CD1c-positive myeloid dendritic cell (primary cell): ENCODE measurements at regions not wholly inside any gene's neighbourhood (a gene's known extent, or its start where the extent isn't known, plus 50 kb on each side); places are given as distances from the start of the nearest gene placed in this dataset.
"Not testable (repeated sequence)": the region's sequence is repeated elsewhere in the genome, so short reads cannot be mapped to it uniquely, and the experiment has no call there.

ENCODE experiments used
- DNase-seq: peaks from one replicate; pipeline ENCODE4 v3.0.0-alpha.2; 2016; ENCODE audit errors: extremely low spot score

DNA sequence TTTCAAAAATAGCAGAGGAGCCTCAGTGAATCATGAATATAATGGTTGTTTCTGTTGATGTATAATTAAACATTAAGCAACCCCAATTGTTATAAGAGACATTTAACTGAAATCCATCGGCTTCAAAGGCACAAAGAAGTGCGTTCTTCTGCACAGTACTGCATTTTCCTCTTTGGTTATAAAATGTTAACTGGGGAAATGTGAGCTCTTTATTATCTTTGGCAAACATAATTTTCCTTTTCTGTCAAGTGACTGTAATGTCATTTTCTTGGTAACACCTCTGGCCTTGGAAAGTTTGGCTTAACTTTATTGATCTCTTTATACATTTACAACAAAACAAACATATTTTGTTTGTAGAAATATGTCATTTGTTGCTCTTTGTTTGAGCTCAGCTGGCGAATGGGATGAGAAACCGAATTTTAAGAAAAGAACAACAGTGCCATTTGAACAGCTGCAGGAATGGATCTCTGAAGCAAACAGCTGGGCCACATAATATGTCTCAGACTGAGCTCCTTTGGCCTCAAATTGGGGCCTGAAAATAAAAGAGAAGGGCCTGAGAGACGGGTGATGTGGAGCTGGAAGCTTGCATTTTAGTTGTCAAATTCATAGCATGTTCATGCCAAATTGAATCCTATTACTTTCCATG, 427.0 kb upstream of the SPTLC3 start:
- DNase-seq, result no peak

DNA sequence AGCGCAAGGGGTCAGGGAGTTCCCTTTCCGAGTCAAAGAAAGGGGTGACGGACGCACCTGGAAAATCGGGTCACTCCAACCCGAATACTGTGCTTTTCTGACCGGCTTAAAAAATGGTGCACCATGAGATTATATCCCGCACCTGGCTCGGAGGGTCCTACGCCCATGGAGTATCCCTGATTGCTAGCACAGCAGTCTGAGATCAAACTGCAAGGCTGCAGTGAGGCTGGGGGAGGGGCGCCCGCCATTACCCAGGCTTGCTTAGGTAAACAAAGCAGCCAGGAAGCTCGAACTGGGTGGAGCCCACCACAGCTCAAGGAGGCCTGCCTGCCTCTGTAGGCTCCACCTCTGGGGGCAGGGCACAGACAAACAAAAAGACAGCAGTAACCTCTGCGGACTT, 426.1 kb upstream of the SPTLC3 start:
- DNase-seq, result not testable (repeated sequence)

DNA sequence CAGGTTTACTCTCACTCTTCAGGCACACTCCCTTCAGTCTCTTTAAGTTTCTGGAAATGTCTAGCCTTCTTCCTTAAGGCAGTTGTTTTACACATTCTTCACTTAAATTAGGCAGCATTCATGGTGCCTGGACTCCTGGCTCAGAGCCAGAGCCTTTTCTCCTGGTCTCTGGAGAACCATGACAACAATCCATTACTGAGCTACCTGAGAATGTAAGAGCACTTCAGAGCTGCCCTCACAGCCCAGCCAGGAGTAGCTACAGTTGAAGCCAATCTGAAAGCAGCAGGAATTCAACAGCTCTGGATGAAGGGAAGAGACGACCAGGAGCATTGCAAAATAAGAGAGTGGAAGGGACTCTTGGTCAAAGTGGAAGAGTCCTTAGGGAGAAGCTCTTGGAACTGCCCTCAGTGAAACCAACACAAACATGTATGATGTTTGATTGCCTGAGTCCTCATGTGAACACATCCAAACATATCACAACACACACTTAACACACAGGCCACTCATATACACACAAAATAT, 416.8 kb upstream of the SPTLC3 start:
- no peak for DNase-seq

DNA sequence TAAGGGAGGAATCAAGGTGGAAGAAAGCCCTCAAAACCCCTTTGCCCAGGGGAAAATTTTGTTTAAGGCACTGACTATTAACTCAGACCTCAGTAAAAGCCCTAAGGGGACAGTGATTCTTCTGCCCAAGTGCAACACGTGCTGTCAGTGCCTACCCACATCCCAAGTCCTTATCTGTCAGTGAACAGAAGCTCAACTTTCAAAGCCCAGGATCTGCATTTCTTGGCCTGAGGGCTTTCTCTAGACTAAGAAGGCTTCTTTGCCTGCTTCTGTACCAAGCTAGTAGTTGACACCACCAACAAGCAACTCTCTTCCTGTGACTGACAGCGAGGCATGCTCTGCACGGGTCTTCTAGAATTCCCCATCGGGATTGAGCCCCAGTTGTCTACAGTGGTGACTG, 416.0 kb upstream of the SPTLC3 start:
- no peak for DNase-seq

DNA sequence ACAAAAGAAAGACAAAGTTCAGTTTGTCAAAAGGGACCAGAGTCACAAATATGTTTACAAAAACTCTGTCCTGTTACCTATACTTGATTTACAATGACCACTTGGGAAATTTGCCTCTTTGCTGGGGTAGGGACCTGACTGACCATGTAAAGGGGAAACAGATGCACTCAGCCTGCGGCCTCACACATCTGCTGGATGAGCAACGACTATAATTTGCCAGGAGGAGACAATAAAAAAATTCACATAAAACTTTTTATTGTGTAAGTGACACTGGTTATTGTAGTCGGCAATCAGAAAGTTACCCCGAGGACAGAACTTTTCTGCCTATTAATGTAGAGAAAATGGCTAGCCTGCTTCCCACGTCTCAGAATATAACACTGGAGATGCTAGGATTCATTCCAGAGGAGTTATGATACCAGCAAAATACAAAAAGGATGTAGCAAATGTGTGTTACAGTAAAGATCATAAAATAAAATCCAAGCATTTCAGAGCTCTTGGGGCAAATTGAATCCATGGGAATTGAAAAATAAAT, 415.4 kb upstream of the SPTLC3 start:
- no peak for DNase-seq

DNA sequence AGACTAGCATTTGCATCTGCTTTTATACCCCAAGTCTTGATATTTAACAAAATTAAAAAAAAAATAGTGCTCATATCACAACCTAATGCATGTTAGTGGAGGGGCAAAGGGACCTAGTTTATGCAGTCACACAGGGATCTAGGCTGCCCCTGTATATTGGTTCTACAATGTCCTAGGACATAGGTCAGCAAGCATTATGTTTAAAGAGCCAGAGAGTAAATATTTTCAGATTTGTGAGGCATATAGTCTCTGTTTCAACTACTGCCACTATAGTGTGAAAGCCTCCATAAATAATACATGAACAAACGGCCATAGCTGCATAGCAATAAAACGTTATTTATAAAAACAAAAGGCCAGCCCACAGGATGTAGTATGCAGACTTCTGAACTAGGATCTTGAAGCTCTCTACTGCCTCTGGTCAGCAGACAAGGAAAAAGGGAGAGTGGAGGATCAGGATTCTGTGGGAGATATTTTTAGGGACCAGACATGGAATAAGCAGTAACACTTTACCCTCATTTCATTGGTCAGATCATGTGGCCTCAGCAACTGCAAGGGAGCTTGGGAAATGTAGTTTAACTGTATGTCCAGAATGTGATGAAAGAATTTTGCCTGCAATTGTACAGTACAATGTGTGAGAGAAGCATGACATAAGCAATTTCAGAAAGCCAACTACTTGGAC, 414.2 kb upstream of the SPTLC3 start:
- no peak for DNase-seq

DNA sequence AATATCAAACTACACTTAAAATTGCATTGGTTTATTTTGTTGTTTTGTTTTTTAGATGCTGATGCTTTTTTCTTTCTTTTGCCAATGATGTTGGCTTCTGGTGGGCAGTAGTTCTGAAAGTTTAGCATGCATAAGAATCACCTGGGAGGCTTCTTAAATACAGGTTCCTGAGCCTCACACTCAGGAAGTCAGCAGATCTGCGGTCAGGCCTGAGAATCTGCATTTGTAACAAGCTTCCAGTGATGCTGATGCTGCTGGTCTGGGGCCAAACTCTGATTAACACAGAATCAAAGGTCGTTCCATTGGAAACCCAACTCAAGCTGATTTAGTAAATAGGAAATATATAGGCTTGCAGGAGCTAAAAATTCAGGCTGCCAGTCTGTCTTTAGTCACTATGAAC, 412.9 kb upstream of the SPTLC3 start:
- no peak for DNase-seq

DNA sequence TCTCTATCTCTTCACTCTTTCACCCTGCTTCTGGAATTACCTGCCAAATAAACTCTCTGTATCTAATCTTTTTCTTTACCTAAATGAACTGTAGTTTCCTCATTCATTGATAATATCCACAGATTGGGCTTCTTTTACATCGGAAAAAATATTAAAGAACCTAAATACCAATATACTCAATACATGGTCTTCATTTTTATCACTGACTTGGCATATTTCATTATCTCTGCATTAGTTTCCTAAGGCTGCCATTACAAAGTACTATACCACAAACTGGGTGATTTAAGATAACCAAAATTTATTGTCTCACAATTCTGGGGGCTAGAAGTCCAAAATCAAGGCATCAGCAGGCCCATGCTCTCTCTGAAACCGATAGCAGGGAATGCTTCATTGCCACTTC, 411.9 kb upstream of the SPTLC3 start:
- no peak for DNase-seq

DNA sequence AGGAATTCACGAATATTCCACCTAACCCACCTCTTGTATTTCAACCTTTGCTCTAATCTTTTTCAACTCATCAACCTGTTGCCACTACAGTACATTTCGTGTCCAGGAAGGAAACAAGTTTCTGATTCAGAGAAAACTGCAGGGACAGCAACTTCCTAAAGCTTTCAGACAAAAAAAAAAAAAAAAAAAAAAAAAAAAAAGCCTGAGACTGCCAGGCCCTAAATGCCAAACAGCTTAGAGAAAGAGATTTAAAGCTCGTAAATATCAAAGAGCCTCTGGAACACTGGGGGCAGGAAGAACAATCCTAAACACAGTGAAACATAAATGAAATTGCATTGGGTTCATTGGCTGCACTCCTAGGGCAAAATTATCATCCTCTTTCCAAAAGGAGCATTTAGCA, 411.2 kb upstream of the SPTLC3 start:
- no peak for DNase-seq

DNA sequence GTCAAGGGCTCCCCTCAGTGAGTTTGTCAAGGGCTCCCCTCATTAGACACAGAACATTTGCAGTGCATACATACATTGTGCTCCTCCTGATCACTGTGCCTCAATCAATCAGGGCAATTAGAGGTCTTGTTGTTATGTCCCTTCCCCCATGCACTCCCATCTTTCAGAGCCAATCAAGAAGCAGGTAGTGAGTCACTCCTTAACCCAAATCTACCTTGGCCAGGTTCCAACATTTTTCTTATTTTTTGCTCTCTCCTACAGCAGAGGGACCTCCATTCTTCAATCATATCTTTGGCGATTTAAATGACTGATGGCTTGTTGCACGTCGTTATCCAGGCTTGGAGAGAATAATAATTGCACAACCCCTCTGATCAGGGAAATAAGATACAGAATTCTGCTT, 409.9 kb upstream of the SPTLC3 start:
- DNase-seq, result no peak

DNA sequence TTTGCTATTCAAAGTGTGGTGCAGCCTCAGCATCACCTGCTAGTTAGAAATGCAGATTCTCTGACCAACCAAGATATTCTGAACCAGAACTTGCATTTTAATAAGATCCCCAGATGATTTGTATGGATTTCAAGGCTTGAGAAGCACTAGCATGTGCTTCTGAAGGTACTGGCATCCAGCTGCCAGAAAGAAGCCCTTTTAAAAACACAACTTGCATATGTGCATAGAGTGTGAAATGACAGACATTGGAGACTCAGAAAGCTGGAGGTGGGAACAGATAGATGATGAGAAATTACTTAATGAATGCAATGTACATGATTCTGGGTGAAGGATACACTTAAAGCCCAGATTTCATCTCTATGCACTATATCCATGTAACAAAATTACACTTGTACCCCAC, 409.3 kb upstream of the SPTLC3 start:
- no peak for DNase-seq

DNA sequence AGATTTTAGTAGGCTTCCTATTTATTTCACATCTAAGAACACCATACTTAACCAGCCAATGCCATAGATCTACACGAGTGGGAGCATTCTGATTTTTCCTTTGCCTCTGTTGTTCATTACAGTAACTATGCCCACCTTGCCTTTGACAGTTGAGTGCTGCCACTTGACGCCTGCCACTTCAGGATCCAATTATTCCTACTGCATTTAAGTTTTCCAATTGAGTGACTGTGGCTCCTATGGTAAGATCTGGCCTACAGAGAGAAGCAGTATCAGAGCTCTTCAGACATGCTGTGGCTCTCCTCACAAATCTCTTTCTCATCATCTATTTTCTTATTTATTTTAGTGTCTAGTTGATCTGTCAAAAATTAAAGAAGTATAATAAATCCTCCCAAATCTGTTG, 403.0 kb upstream of the SPTLC3 start:
- DNase-seq, result no peak

DNA sequence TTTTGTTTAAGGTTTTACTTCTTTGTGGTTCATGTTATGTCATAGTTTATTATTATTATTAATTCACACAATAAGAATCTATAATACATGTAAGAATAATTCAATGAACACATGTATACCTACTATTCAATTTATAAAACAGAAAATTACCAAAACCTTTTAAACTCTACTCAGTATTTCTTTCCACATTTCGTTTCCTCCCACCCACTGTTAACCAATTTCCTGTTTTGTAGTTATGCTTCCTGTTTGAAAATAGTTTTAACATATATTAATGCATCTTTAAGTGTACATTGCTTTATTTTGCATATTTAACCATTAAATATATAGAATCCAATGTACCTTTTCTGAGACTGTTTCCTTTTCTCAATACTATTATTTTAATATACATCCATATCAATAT, 397.9 kb upstream of the SPTLC3 start:
- DNase-seq, result no peak

DNA sequence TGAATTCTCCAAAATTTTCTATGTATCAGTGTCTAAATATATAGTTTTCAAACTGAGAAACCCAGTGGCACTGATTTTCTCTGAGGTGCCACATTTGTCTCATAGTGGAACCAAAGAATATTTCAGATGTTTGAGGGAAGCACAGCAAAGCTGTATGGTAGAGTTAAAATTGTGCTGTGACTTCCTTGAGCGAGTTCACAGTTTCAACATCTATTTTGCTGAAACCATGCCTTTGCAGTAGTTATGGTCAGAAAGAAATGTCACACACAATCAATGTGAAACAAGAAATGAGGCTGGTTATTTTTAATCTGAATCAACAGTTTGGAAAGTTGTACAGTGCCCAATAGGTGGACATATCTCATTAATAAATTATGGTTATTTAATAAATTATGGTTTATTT, 394.0 kb upstream of the SPTLC3 start:
- DNase-seq, result no peak

DNA sequence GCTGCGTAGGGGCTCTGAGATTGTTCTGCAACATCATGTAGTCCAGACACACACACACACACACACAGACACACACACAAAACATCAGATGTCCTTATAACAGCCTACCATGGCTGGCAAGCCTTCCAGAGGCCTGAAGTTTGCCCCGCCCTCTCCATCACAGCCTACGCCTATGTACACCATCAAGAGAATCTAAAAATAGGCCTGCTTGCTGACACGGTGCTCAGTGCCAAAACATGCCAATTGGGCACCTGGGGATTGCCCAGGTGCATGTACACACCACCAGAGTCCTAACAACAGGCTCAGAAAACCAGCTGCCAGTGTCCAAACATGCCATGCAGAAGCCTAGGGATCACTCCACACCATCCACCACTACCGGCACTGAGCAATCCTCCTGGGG, 391.7 kb upstream of the SPTLC3 start:
- no peak for DNase-seq

DNA sequence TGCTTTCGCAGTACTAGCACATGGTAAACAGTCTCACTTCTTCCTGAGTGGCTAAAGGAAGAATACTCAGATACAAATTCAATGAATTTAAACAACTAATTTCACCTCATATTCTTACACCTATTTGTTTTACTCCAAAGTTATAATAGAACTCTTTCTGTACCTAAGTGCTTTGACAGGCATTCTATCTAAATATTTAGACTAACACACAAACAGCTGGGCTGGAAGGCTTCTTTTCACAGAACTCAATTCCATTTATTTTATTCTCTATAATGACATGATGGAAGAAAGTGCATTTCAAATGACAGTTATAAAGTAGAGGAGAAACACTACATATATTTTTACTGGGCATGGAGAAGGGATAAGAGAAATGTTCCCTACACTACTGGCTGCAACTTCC, 384.9 kb upstream of the SPTLC3 start:
- DNase-seq, result no peak

DNA sequence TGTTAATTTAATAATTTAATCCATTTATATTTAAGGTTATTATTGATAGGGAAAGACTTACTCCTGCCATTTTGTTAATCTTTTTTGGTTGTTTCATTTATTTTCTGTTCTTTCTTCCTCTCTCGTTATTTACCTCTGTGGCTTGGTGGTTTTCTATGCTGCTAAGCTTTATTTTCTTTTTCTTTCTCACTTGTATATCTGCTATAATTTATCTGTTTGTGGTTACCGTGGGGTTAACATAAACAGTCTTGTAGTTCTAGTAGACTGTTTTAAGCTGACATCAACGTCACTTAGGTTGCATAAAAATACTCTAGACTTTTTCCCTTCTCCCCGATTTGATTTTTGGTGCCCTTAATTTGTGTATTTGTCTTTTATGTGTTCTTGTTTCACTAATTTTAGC, 381.3 kb upstream of the SPTLC3 start:
- DNase-seq, result no peak

DNA sequence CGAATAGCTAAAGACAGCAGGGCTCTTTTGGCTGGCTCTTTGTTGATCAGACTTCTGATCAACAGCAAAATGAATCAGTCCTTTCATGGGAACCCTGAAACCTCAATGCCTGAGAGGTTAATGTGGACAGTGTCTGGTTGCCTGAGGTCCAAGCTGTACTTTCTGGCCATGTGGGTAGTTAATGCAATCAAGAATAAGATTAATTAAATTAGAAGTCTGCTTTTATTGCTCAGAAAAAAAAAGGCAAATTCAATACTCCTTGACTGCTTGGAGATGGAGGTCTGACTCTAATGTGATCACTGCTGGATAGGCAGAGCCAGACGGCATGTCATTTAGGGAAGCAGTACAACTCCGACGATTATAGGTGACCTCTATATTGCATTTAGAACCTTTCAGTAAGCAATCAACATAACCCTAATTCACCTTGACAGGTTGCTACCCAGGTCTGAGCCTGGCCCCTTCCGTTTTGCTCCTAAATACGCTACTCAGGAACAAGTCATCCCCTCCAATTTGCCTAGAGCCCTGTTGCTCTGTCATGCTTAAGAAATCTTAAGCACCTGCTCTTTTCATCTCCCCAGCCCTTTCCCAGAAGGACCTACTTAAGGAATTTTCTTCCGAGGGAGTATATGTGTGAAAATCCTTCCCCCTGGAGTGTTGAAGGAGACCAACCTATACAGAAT, 370.0 kb upstream of the SPTLC3 start:
- DNase-seq, result no peak

DNA sequence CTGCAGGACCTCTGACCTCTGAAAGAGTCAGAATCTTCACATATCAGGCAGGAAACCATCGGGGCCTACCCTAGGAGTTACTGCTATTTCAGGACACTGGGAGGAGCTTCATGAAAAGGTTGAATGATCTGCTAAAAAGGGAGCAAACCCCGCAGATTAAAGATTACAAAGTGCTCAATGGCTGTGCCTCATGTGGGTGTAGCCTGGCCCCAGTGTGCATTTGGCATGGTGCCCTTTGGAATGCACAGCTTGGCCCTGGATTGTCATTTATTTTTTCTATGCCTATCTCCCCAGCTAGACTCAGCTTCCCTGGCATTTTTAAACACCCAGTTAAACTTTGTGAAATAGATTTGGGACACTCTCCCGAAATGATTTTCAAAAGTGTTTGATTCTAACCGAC, 368.5 kb upstream of the SPTLC3 start:
- DNase-seq, result no peak

DNA sequence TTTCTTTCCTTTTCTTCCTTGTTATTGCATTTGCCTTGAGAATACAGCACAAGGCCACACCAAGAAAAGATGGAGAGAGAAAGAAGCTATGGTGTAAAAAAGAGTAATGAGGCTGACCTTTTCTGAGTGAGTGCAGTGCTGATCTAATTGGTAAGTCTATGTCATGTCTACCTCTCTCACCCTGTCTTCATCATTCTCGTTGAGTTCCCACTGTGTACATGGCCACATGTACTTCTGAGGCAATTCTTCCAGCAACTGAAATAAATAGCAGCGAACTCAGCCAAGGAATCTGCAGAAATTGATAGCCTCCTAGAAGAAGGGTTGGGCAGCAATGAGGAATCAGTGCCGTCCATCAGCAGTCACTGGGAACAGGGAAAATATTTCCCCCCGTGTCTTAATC, 367.2 kb upstream of the SPTLC3 start:
- no peak for DNase-seq

DNA sequence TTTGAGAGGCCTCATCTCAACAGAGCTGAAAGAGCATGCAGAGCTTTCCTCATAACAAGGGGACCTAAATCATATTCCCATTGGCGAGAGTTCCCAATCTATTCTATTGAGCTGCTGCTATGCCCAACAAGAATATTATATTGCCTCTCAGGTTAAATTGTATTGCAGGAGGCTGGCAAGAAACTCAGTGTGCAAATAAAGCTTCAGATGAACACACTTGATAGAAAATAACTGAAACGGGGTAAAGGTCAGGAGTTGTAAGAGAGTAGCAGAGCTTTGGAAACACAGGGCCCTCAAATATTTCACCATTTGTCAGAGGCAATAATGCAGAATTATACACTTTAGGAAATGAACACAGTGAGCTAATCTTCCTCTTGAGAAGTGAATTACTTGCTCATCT, 364.3 kb upstream of the SPTLC3 start:
- no peak for DNase-seq

DNA sequence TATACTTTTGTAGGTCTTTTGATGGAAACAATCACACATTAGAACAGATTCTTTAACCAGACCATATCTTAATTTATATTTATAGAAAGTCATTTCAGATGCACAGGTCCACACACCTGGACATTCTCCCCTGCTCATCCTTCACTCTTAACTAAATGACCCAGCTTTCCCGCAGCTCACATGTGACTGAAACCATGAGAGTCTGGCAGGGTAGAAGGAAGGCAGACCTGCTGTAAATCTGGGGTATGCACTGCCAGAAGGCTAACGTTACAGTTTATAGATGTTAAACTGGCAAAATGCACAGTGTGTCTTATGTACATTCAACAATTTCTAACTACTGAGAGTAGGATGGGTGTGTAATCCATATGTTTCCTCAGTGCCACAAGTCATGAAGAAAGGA, 359.5 kb upstream of the SPTLC3 start:
- no peak for DNase-seq

DNA sequence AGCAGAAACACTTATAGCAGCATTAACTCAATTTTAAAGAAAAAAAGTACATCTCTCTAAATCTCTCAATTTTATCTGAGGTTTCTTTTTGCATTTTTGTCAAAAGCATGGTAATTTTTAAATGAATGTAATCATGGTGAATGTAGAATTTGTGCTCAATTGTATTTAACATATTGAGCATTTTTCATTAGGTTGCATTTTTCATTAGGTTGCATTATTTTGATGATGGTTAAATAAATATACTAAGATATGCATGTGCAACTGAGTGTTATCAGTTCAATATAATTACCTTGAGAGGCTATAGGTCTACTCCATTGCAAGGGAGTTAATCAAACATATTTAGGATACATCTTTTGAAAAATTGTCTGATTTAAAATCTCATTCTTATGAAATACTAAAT, 355.1 kb upstream of the SPTLC3 start:
- DNase-seq, result no peak
